Prostate gland (tissue), 2 donors: ENCODE measurements at regions not wholly inside any gene's neighbourhood (a gene's known extent, or its start where the extent isn't known, plus 50 kb on each side); places are given as distances from the start of the nearest gene placed in this dataset.

Experiments
- CTCF ChIP-seq, 4 experiments: fragments of 200-600 bp in 2 of 4; fragments of 450-650 bp in 2 of 4; sonication (generic) in 2 of 4; IDR thresholded peaks; 1 replicate in 3 of 4; 2 replicates in 1 of 4; pipeline ENCODE4 v1.5.1; 2016 to 2019; ENCODE audit warnings: antibody characterized with exemption in 4 of 4, mild to moderate bottlenecking in 2 of 4, moderate library complexity in 2 of 4
- POLR2A ChIP-seq: fragments of 450-650 bp; IDR thresholded peaks from one replicate; pipeline ENCODE4 v1.6.1; 2016; ENCODE audit warnings: antibody characterized with exemption, mild to moderate bottlenecking
- POLR2AphosphoS5 ChIP-seq: sonication (generic); formaldehyde crosslinking; IDR thresholded peaks from one replicate; pipeline ENCODE4 v1.6.1; 2017; ENCODE audit warnings: antibody characterized with exemption

DNA sequence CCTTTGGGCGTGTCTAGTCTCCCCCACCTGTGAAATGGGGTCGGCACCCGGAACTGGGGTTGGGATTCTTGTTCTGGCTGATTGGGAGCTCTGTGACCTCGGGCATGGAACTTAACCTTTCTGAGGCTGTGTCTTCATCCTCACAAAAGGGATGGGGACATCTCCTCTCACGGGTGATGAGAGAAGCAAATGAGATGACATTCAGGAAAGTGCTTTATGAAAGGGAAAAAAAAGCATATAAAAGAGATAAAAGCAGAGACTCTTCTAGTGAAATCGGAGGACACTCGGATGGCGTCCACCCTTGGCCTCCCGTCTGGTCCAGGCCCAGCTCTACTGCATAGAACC, 98.9 kb downstream of the LRRC74A start:
- TF ChIP-seq CTCF (IDR thresholded peaks at IDR 0.05) (no peak), POLR2A (no peak), POLR2AphosphoS5 (no peak)
